Naive thymus-derived CD8-positive, alpha-beta T cell (primary cell): ENCODE measurements at regions not wholly inside any gene's neighbourhood (a gene's known extent, or its start where the extent isn't known, plus 50 kb on each side); places are given as distances from the start of the nearest gene placed in this dataset.
"Not testable (repeated sequence)": the region's sequence is repeated elsewhere in the genome, so short reads cannot be mapped to it uniquely, and the experiment has no call there.

Experiments
- ATAC-seq, 2 donors: fragments of 150-1000 bp; cut with Tn5 transposase in 1 of 2; sonication (Bioruptor Pico), chemical (Tn5 transposase) in 1 of 2; 1 replicate in 1 of 2; 2 replicates in 1 of 2; pipeline ENCODE4 v1.10.0; 2021; ENCODE audit warnings: mild to moderate bottlenecking in 2 of 2, moderate library complexity in 2 of 2
- POLR2A ChIA-PET: fragments of 350-600 bp; sonication (Branson Sonifier 250); formaldehyde crosslinking; loops from one replicate; lab custom pipeline; 2021; ENCODE audit warnings: antibody characterized with exemption; lab: Charles Lee
- DNase-seq, 10 donors: peaks; one replicate each; pipeline versions ENCODE4 v3.0.0 to v3.0.0-alpha.2; 2020 to 2022
- H3K27ac Mint-ChIP-seq, 10 donors: one replicate each; pipeline ENCODE4 v1.8.0; 2020 to 2022; ENCODE audit warnings: mild to moderate bottlenecking in 10 of 10, mixed read lengths in 10 of 10, moderate library complexity in 4 of 10, inconsistent platforms in 1 of 10
- H3K27me3 Mint-ChIP-seq, 5 donors: one replicate each; pipeline ENCODE4 v1.8.0; 2021 to 2022; ENCODE audit warnings: mixed read lengths in 5 of 5
- H3K36me3 Mint-ChIP-seq, 3 donors: one replicate each; pipeline ENCODE4 v1.8.0; 2020 to 2022; ENCODE audit warnings: mixed read lengths in 3 of 3, mild to moderate bottlenecking in 2 of 3, inconsistent platforms in 1 of 3
- H3K4me1 Mint-ChIP-seq, 4 donors: one replicate each; pipeline ENCODE4 v1.8.0; 2021 to 2022; ENCODE audit warnings: mixed read lengths in 4 of 4
- H3K4me3 Mint-ChIP-seq, 10 donors: one replicate each; pipeline ENCODE4 v1.8.0; 2020 to 2022; ENCODE audit warnings: mild to moderate bottlenecking in 10 of 10, mixed read lengths in 10 of 10, moderate library complexity in 6 of 10, inconsistent platforms in 1 of 10
- H3K9me3 Mint-ChIP-seq, 9 donors: one replicate each; pipeline ENCODE4 v1.8.0; 2020 to 2022; ENCODE audit warnings: mixed read lengths in 9 of 9, mild to moderate bottlenecking in 3 of 9, inconsistent platforms in 1 of 9, moderate library complexity in 1 of 9

GRCh38 chr5:136453986-136454758 lies 88.8 kb upstream of the TRPC7 start:
- Mint-ChIP-seq H3K4me1 (no peaks in the 10 kb centered on the region), H3K4me3 (no peak overlapping the region), H3K27me3 (no peaks in the 10 kb centered on the region), H3K9me3 (peaks cover 0 to 24% (median 4%) of the 10 kb centered on the region in 9 donors), H3K27ac (no peak overlapping the region), H3K36me3 (no peaks in the 10 kb centered on the region)
- POLR2A ChIA-PET: no interaction called here
- DNase-seq (no peak), ATAC-seq (no peak)

GRCh38 chr5:136453199-136453598 lies 87.9 kb upstream of the TRPC7 start:
- POLR2A ChIA-PET: no interaction called here
- H3K27me3 Mint-ChIP-seq: no peaks in the 10 kb centered on the region
- H3K4me1 Mint-ChIP-seq: no peaks in the 10 kb centered on the region
- DNase-seq (no peak), ATAC-seq (no peak)
- H3K9me3 Mint-ChIP-seq: peaks cover 0 to 31% (median 7%) of the 10 kb centered on the region in 9 donors
- no peaks in the 10 kb centered on the region for H3K36me3 Mint-ChIP-seq
- H3K4me3 Mint-ChIP-seq: no peak overlapping the region
- no peak overlapping the region for H3K27ac Mint-ChIP-seq

- POLR2A ChIA-PET, ATAC-seq, H3K27ac Mint-ChIP-seq, H3K4me1 Mint-ChIP-seq, H3K4me3 Mint-ChIP-seq, H3K36me3 Mint-ChIP-seq, H3K27me3 Mint-ChIP-seq, DNase-seq: not testable (repeated sequence)
- peaks cover 0 to 27% (median 10%) of the 10 kb centered on the region in 9 donors for H3K9me3 Mint-ChIP-seq
Observed at GRCh38 chr5:136447576-136447975, 82.2 kb upstream of the TRPC7 start.

GRCh38 chr5:136446565-136446964 lies 81.2 kb upstream of the TRPC7 start:
- DNase-seq (no peak), ATAC-seq (no peak)
- peaks cover 2 to 25% (median 10%) of the 10 kb centered on the region in 9 donors for H3K9me3 Mint-ChIP-seq
- POLR2A ChIA-PET: no interaction called here
- H3K4me3 Mint-ChIP-seq: no peak overlapping the region
- no peak overlapping the region for H3K27ac Mint-ChIP-seq
- H3K27me3 Mint-ChIP-seq: peaks cover 0 to 3% (median 0%) of the 10 kb centered on the region in 5 donors
- H3K36me3 Mint-ChIP-seq: no peaks in the 10 kb centered on the region
- no peaks in the 10 kb centered on the region for H3K4me1 Mint-ChIP-seq

GRCh38 chr5:136444099-136444498 lies 78.8 kb upstream of the TRPC7 start:
- H3K27ac Mint-ChIP-seq, H3K4me3 Mint-ChIP-seq, POLR2A ChIA-PET, H3K4me1 Mint-ChIP-seq, H3K27me3 Mint-ChIP-seq, H3K36me3 Mint-ChIP-seq, DNase-seq, ATAC-seq: not testable (repeated sequence)
- peaks cover 0 to 23% (median 7%) of the 10 kb centered on the region in 9 donors for H3K9me3 Mint-ChIP-seq

GRCh38 chr5:136439367-136439766 lies 74.0 kb upstream of the TRPC7 start:
- POLR2A ChIA-PET: no interaction called here
- DNase-seq (no peak), ATAC-seq (no peak)
- Mint-ChIP-seq H3K4me3 (no peak overlapping the region), H3K9me3 (peaks cover 0 to 38% (median 4%) of the 10 kb centered on the region in 9 donors), H3K27me3 (peaks cover 0 to 3% (median 0%) of the 10 kb centered on the region in 5 donors), H3K36me3 (no peaks in the 10 kb centered on the region), H3K27ac (no peak overlapping the region), H3K4me1 (no peaks in the 10 kb centered on the region)

GRCh38 chr5:136435946-136436543 lies 70.7 kb upstream of the TRPC7 start:
- H3K4me1 Mint-ChIP-seq: no peaks in the 10 kb centered on the region
- H3K27me3 Mint-ChIP-seq: peaks cover 0 to 11% (median 0%) of the 10 kb centered on the region in 5 donors
- H3K27ac Mint-ChIP-seq: no peak overlapping the region
- DNase-seq (no peak), ATAC-seq (no peak)
- peaks cover 0 to 24% (median 0%) of the 10 kb centered on the region in 9 donors for H3K9me3 Mint-ChIP-seq
- POLR2A ChIA-PET: no interaction called here
- no peaks in the 10 kb centered on the region for H3K36me3 Mint-ChIP-seq
- H3K4me3 Mint-ChIP-seq: no peak overlapping the region

GRCh38 chr5:136434795-136435194 lies 69.5 kb upstream of the TRPC7 start:
- Mint-ChIP-seq H3K27ac (no peak overlapping the region), H3K9me3 (peaks cover 0 to 15% (median 0%) of the 10 kb centered on the region in 9 donors), H3K27me3 (peaks cover 0 to 12% (median 0%) of the 10 kb centered on the region in 5 donors), H3K4me3 (no peak overlapping the region), H3K36me3 (no peaks in the 10 kb centered on the region), H3K4me1 (no peaks in the 10 kb centered on the region)
- POLR2A ChIA-PET: no interaction called here
- DNase-seq (no peak), ATAC-seq (no peak)

- ATAC-seq: no peak
- H3K4me3 Mint-ChIP-seq: no peak overlapping the region
Observed at GRCh38 chr5:136432705-136433104, 67.4 kb upstream of the TRPC7 start.

GRCh38 chr5:136430081-136430480 lies 64.7 kb upstream of the TRPC7 start:
- POLR2A ChIA-PET: no interaction called here
- H3K9me3 Mint-ChIP-seq: peaks cover 0 to 18% (median 0%) of the 10 kb centered on the region in 9 donors
- H3K4me1 Mint-ChIP-seq: no peaks in the 10 kb centered on the region
- ATAC-seq (no peak), DNase-seq (no peak)
- no peak overlapping the region for H3K4me3 Mint-ChIP-seq
- no peak overlapping the region for H3K27ac Mint-ChIP-seq
- H3K36me3 Mint-ChIP-seq: no peaks in the 10 kb centered on the region
- H3K27me3 Mint-ChIP-seq: peaks cover 0 to 16% (median 0%) of the 10 kb centered on the region in 5 donors

More at GRCh38 chr5:136432705-136433104, 67.4 kb upstream of the TRPC7 start:
- no peaks in the 10 kb centered on the region for H3K4me1 Mint-ChIP-seq
- no peak for DNase-seq
- H3K27me3 Mint-ChIP-seq: peaks cover 0 to 16% (median 0%) of the 10 kb centered on the region in 5 donors
- POLR2A ChIA-PET: no interaction called here
- peaks cover 0 to 11% (median 0%) of the 10 kb centered on the region in 9 donors for H3K9me3 Mint-ChIP-seq
- no peaks in the 10 kb centered on the region for H3K36me3 Mint-ChIP-seq
- H3K27ac Mint-ChIP-seq: no peak overlapping the region

GRCh38 chr5:136427426-136427825 lies 62.1 kb upstream of the TRPC7 start:
- Mint-ChIP-seq H3K27me3 (peaks cover 0 to 10% (median 0%) of the 10 kb centered on the region in 5 donors), H3K4me3 (no peak overlapping the region), H3K36me3 (no peaks in the 10 kb centered on the region), H3K9me3 (peaks cover 0 to 18% (median 4%) of the 10 kb centered on the region in 9 donors), H3K27ac (no peak overlapping the region), H3K4me1 (no peaks in the 10 kb centered on the region)
- POLR2A ChIA-PET: no interaction called here
- DNase-seq: no peak
- no peak for ATAC-seq

GRCh38 chr5:136425921-136426320 lies 60.6 kb upstream of the TRPC7 start:
- H3K27me3 Mint-ChIP-seq: peaks cover 0 to 7% (median 0%) of the 10 kb centered on the region in 5 donors
- H3K27ac Mint-ChIP-seq: no peak overlapping the region
- H3K9me3 Mint-ChIP-seq: peaks cover 0 to 18% (median 4%) of the 10 kb centered on the region in 9 donors
- no peaks in the 10 kb centered on the region for H3K36me3 Mint-ChIP-seq
- H3K4me1 Mint-ChIP-seq: no peaks in the 10 kb centered on the region
- POLR2A ChIA-PET: no interaction called here
- no peak overlapping the region for H3K4me3 Mint-ChIP-seq
- DNase-seq (no peak), ATAC-seq (no peak)

GRCh38 chr5:136424835-136425584 lies 59.7 kb upstream of the TRPC7 start:
- Mint-ChIP-seq H3K36me3 (no peaks in the 10 kb centered on the region), H3K4me3 (no peak overlapping the region), H3K27me3 (peaks cover 0 to 7% (median 0%) of the 10 kb centered on the region in 5 donors), H3K4me1 (no peaks in the 10 kb centered on the region), H3K9me3 (peaks cover 0 to 18% (median 5%) of the 10 kb centered on the region in 9 donors), H3K27ac (no peak overlapping the region)
- no peak for ATAC-seq
- peak in 3 of 10 donors; percentile 2 to 5 (median 4) for DNase-seq
- POLR2A ChIA-PET: no interaction called here
